SW 1271 (cell line): ENCODE measurements at regions not wholly inside any gene's neighbourhood (a gene's known extent, or its start where the extent isn't known, plus 50 kb on each side); places are given as distances from the start of the nearest gene placed in this dataset.

ENCODE experiments used
- DNase-seq, 2 experiments: peaks; one replicate each; lab custom pipeline; 2025; lab: John Stamatoyannopoulos, UW

DNA sequence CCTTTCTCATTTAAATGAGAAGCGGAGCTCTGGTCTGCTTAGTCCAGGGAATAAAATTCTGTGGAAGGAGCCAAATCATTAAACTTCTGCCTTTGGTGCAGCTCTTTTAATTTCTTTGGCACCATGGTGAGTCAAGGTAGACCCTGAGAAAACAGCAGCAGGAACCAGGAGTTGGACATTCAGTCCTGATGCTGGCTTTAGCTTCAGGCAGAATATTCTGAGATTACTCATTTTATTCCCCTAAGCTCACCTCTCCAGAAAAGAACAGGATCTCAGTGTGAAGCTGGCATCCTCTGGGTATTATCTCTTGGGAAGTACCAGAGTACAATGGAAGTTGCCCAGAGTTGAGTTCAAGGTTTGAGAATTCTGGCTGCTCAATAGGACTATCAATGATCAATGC is 211.6 kb upstream of the NRP1 start:
- DNase-seq, result no peak

DNA sequence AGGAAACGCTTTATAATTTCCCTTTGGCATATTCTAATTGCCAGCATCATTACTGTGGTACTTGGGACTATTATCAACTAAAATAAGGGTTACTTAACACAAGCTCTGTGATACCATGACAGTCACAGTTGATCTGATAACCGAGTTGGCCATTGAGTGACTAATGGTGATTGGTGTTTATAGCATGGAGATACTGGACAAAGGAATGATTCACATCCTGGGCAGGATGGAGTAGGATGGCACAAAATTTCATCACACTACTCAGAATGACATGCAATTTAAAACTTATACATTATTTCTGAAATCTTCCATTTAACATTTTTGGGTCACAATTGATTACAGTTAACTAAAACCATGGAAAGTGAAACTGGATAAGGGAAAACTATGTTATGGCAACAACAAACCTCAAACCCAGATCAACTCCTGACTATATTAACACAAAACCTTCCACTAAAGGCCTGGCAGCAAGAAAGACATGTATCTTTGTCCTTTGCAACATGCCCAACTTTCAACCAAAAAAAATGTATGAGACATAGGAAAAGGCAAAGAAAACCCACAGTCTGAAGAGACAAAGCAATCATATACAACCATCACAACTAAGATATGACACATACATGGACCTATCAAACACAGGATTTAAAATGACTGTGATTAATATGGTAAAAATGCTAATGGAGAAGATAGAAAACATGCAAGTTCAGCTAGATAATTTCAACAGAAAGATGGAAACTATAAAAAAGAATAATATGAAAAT is 208.5 kb upstream of the NRP1 start:
- peak in 1 of 2 experiments; percentile 20 for DNase-seq

DNA sequence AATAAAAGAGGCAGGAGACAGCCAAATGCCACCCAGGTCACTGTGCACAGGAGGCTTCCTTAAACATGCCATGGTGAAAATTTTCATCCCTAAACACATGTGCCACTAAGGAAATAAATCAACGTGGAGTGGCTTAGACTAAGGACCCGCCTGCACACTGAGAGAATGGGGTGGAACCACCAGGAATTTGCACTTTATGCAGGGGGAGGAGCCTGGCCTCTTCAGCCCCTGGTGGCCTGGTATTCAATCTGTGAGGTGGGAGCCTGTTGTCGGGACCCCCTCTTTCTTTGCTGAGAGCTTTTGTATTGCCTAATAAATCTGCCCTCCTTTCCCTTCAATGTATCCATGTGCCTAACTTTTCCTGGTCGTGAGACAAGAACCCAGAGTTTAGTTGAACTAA is 204.6 kb upstream of the NRP1 start:
- no peak for DNase-seq

DNA sequence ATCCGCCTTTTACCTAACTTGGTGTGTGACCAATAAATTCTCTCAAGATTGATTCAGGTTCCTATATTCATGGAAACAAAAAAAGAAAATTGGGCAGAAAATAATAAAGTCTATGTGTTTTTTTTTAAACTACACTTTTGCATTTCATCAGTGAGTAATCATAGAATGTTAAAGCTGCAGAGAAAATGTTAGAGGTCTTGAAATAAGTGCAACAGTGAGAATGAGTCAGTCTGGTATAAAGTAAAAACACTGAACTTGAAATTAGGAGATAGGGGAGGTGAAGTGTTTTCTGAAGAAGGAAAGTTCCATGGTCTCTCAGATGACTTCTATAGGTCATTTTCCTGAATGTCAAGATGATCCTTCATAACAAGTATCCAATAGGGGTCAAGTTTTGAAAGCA is 202.6 kb upstream of the NRP1 start:
- DNase-seq, result no peak

- DNase-seq, result no peak
These were observed 202.0 kb upstream of the NRP1 start for GRCh38 chr10:33536508-33536907.

DNA sequence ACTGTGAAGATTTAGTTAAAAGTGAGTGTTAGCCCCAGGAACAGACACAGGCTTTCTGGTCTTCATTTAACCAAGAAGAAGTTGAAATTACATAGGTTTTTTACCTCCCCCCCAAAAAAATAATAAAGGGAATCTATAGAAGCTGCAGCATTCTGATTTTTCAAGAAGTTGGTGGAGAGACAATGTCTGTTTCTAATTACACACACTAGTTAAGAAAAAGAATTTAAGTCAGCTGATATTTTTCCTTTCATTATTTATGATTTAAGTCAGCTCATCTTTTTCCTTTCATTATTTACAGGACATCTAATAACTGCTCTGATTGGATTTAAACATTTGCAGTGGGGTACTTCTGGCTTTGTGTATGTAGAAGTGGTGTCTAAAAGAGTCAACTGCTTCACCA is 201.4 kb upstream of the NRP1 start:
- no peak for DNase-seq

GRCh38 chr10:33534416-33534815 is 199.9 kb upstream of the NRP1 start:
- no peak for DNase-seq

GRCh38 chr10:33533612-33534011 is 199.1 kb upstream of the NRP1 start:
- no peak for DNase-seq

GRCh38 chr10:33532901-33533300 is 198.4 kb upstream of the NRP1 start:
- no peak for DNase-seq

DNA sequence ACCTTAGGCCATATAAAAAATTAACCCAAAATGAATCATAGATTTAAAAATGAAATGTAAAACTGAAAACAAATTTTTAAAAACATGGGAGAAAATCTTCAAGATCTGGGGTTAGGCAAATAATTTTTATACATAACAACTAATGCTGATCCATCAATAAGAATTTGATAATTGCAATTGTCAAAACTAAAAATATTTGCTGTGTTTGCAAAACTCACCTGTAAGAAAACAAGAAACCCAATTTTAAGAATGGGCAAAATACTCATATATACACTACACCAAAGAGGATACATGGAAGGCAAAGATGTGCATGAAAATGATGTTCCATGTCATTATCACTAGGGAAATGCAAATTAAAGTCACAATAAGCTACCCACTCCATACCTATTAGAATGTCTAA is 194.8 kb upstream of the NRP1 start:
- no peak for DNase-seq

DNA sequence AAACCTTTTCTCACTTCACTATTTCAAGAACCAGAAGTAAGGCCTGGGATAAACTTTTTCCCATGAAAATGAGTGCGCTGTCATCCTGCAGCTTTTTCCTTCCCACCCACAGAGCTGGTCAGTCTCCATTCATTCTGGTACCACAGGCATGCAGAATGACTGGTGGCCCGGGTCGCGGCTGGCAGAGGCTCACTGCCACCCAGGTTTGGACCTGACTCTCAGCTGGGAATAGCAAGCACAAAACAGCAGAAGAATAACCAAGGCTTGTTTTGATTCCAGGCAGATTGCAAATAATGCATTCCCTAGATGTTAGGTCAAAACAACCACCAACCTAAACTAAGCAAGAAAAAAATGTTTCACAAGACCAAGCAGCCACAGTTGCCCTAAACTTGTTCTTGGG is 190.5 kb upstream of the NRP1 start:
- DNase-seq, result no peak

DNA sequence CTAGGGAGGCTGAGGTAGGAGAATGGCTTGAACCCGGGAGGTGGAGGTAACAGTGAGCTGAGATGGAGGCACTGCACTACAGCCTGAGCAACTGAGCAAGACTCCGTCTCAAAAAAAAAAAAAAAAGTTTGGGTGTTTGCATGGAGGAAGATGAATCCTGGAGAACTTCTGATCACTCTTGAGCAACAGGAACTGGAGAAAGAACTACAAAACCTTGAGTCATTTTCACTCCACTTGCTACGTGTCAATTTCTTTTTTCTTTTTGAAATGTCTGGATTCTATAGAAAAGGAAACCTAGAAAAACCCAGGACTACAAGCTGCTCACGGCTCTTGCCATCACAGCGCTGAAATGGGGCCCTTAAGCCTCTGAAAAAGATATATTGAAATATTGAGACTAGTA is 189.6 kb upstream of the NRP1 start:
- DNase-seq, result no peak

GRCh38 chr10:33523236-33523792 is 188.8 kb upstream of the NRP1 start:
- DNase-seq, result no peak

DNA sequence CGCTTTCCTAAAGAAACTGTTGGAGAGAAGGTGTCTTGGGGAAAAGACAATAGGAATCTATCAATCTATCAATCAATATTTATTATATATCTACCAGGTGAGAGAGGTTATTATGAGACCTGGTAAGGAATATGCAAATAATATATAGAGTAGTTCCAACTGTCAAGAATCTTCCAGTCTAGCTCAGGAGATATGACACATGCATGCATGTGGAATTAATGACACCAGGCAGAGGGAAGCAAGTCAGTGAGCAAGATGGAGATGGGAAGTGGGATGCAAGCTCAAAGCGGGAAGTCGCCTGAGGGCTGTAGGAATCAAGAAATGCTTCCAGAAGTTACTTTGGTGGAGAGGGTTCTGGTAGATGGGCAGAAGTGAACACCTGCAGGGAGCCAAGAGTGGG is 187.4 kb upstream of the NRP1 start:
- no peak for DNase-seq

GRCh38 chr10:33521062-33521461 is 186.6 kb upstream of the NRP1 start:
- DNase-seq, result no peak

- DNase-seq, result no peak
These were observed 185.8 kb upstream of the NRP1 start for GRCh38 chr10:33520223-33520622.

- no peak for DNase-seq
These were observed 184.8 kb upstream of the NRP1 start for GRCh38 chr10:33519130-33519860.

DNA sequence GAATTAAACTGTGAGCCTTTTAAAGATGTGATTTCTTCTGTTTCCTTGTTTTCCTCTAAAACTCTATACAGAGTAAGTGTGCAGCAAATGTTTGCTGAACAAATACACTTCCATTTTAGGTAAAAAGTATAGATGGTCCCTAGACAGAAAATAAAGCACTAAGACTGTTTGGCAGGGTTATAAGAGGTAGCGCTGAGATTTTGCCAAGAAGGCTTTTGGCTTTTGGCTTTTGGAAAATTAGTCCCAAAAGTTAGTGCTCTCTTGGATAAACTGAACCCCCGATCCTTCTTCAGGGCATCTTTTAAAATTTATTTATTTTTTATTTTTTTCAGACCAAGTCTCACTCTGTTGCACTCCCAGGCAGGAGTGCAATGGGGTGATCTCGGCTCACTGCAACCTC is 175.7 kb upstream of the NRP1 start:
- DNase-seq, result no peak

GRCh38 chr10:33509231-33509831 is 174.9 kb upstream of the NRP1 start:
- peak; percentile 6 to 93 for DNase-seq

DNA sequence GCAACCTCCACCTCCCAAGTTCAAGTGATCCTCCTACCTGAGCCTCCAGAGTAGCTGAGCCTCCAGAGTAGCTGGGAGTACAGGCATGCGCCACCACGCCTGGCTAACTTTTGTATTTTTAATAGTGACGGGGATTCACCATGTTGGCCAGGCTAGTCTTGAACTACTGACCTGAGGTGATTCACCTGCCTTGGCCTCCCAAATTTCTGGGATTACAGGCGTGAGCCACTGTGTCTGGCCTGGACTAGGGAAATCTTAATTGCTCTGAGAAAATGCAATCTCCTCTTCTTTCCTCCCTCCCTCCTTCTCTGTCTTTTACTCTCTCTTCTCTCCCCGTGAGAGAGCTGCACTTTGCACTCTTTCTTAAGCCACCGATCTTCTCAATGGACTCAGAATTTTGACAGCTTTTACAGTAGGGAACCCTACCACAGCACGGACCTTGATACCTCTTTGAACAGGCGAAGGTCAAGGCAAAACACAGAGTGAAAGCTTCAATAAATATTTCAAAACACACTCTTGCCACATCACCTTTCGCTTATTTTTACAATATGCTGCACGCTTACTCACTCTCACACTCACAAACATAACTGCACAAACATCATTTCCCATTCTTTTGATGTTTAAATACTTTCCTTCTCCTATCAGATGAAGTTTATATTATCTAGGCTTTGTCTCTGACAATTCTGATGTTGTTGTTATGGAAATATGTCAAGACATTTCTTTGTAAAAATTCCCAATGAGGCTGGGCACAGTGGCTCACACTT is 173.4 kb upstream of the NRP1 start:
- no peak for DNase-seq

- DNase-seq, result no peak
These were observed 172.6 kb upstream of the NRP1 start for GRCh38 chr10:33506838-33507661.
